ENCODE measurements at regions not wholly inside any gene's neighbourhood (a gene's known extent, or its start where the extent isn't known, plus 50 kb on each side); places are given as distances from the start of the nearest gene placed in this dataset.

- TF ChIP-seq HNF4G (IDR thresholded peaks at IDR 0.05), result no peak
- no peak for TF ChIP-seq FOXA1 (IDR thresholded peaks at IDR 0.05)
- no peak for TF ChIP-seq SP1 (IDR thresholded peaks at IDR 0.05)
- no peak for TF ChIP-seq RAD21 (IDR thresholded peaks at IDR 0.05)
- TF ChIP-seq NR2F2 (IDR thresholded peaks at IDR 0.05), result no peak
- TF ChIP-seq YY1 (IDR thresholded peaks at IDR 0.05), result no peak
- no peak for TF ChIP-seq REST (IDR thresholded peaks at IDR 0.05)
- TF ChIP-seq FOXA2 (IDR thresholded peaks at IDR 0.05), result no peak
- no peak for TF ChIP-seq GABPA (IDR thresholded peaks at IDR 0.05 in 1 of 2, conservative IDR thresholded peaks at IDR 0.05 in 1 of 2)
- no peak for TF ChIP-seq RXRA (IDR thresholded peaks at IDR 0.05)
- TF ChIP-seq HNF4A (conservative IDR thresholded peaks at IDR 0.05), result no peak
- WGBS, result 59% methylated on average over 4 of the region's 4 CpGs
- H3K27ac ChIP-seq (ENCODE audit: low read depth in 1 of 2, low read length in 2 of 2), result no peak overlapping the region
Measured at GRCh38 chr4:127214931-127215330, 417.8 kb upstream of the INTU start.

GRCh38 chr4:127217586-127218229, 415.0 kb upstream of the INTU start:
- no peak overlapping the region for H3K9ac ChIP-seq (ENCODE audit: low read depth in 1 of 2, low read length in 2 of 2)
- H3K4me3 ChIP-seq (ENCODE audit: low read depth in 1 of 3, low read length in 3 of 3), result no peak overlapping the region
- no peaks in the 10 kb centered on the region for H3K9me3 ChIP-seq (ENCODE audit: control insufficient read depth in 4 of 4, low read length in 3 of 4)
- 78% methylated on average over 2 of the region's 2 CpGs for WGBS
- DNase-seq (ENCODE audit: low spot score), result no peak
- H3K27me3 ChIP-seq (ENCODE audit: control insufficient read depth in 4 of 4, insufficient read depth in 4 of 4, low read length in 3 of 4), result no peaks in the 10 kb centered on the region
- TF ChIP-seq FOXA1 (IDR thresholded peaks at IDR 0.05) (no peak), JUND (IDR thresholded peaks at IDR 0.05) (no peak), SP1 (IDR thresholded peaks at IDR 0.05) (no peak), ZBTB33 (IDR thresholded peaks at IDR 0.05) (no peak), HNF4A (conservative IDR thresholded peaks at IDR 0.05) (no peak), FOXA2 (IDR thresholded peaks at IDR 0.05) (no peak), NR2F2 (IDR thresholded peaks at IDR 0.05) (no peak), EGR1 (IDR thresholded peaks at IDR 0.05; ENCODE audit: low read depth in 2 of 2) (no peak), GABPA (IDR thresholded peaks at IDR 0.05 in 1 of 2, conservative IDR thresholded peaks at IDR 0.05 in 1 of 2) (no peak), MAX (IDR thresholded peaks at IDR 0.05) (no peak), ATF3 (IDR thresholded peaks at IDR 0.05) (no peak), RAD21 (IDR thresholded peaks at IDR 0.05) (no peak), YY1 (IDR thresholded peaks at IDR 0.05) (no peak)
- TF ChIP-seq, protein P1, sequence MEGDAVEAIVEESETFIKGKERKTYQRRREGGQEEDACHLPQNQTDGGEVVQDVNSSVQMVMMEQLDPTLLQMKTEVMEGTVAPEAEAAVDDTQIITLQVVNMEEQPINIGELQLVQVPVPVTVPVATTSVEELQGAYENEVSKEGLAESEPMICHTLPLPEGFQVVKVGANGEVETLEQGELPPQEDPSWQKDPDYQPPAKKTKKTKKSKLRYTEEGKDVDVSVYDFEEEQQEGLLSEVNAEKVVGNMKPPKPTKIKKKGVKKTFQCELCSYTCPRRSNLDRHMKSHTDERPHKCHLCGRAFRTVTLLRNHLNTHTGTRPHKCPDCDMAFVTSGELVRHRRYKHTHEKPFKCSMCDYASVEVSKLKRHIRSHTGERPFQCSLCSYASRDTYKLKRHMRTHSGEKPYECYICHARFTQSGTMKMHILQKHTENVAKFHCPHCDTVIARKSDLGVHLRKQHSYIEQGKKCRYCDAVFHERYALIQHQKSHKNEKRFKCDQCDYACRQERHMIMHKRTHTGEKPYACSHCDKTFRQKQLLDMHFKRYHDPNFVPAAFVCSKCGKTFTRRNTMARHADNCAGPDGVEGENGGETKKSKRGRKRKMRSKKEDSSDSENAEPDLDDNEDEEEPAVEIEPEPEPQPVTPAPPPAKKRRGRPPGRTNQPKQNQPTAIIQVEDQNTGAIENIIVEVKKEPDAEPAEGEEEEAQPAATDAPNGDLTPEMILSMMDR (IDR thresholded peaks at IDR 0.05; ENCODE audit: low read depth, low read length, missing input control), result no peak
- H3K36me3 ChIP-seq (ENCODE audit: control insufficient read depth in 4 of 4, insufficient read depth in 3 of 4, low read depth in 1 of 4, low read length in 3 of 4), result no peaks in the 10 kb centered on the region
- no peaks in the 10 kb centered on the region for H3K4me1 ChIP-seq (ENCODE audit: control insufficient read depth in 4 of 4, insufficient read depth in 4 of 4, low read length in 3 of 4)
- H3K27ac ChIP-seq (ENCODE audit: low read depth in 1 of 2, low read length in 2 of 2), result no peak overlapping the region

More at GRCh38 chr4:127214931-127215330, 417.8 kb upstream of the INTU start:
- H3K36me3 ChIP-seq (ENCODE audit: control insufficient read depth in 4 of 4, insufficient read depth in 3 of 4, low read depth in 1 of 4, low read length in 3 of 4), result no peaks in the 10 kb centered on the region
- DNase-seq (ENCODE audit: low spot score), result no peak
- H3K9ac ChIP-seq (ENCODE audit: low read depth in 1 of 2, low read length in 2 of 2), result no peak overlapping the region
- peaks cover 0 to 5% (median 0%) of the 10 kb centered on the region in 4 donors for H3K9me3 ChIP-seq (ENCODE audit: control insufficient read depth in 4 of 4, low read length in 3 of 4)
- no peaks in the 10 kb centered on the region for H3K27me3 ChIP-seq (ENCODE audit: control insufficient read depth in 4 of 4, insufficient read depth in 4 of 4, low read length in 3 of 4)
- no peak overlapping the region for H3K4me3 ChIP-seq (ENCODE audit: low read depth in 1 of 3, low read length in 3 of 3)
- no peaks in the 10 kb centered on the region for H3K4me1 ChIP-seq (ENCODE audit: control insufficient read depth in 4 of 4, insufficient read depth in 4 of 4, low read length in 3 of 4)
